ENCODE measurements at regions not wholly inside any gene's neighbourhood (a gene's known extent, or its start where the extent isn't known, plus 50 kb on each side); places are given as distances from the start of the nearest gene placed in this dataset.

GRCh38 chr5:167128581-167128980 lies 1162.9 kb upstream of the WWC1 start:
- no peak for DNase-seq
- TF ChIP-seq POLR2A (IDR thresholded peaks at IDR 0.05; ENCODE audit: low read length), result no peak
- no peak for TF ChIP-seq GATA1 (IDR thresholded peaks at IDR 0.05; ENCODE audit: low read depth, low read length)

GRCh38 chr5:167140548-167141291 lies 1150.7 kb upstream of the WWC1 start:
- TF ChIP-seq GATA1 (IDR thresholded peaks at IDR 0.05; ENCODE audit: low read depth, low read length) (no peak), POLR2A (IDR thresholded peaks at IDR 0.05; ENCODE audit: low read length) (no peak)
- DNase-seq, result no peak

- no peak for DNase-seq
- no peak for TF ChIP-seq GATA1 (IDR thresholded peaks at IDR 0.05; ENCODE audit: low read depth, low read length)
- TF ChIP-seq POLR2A (IDR thresholded peaks at IDR 0.05; ENCODE audit: low read length), result no peak
Observed at GRCh38 chr5:167143716-167144115, 1147.7 kb upstream of the WWC1 start.

GRCh38 chr5:167145841-167146240 lies 1145.6 kb upstream of the WWC1 start:
- TF ChIP-seq POLR2A (IDR thresholded peaks at IDR 0.05; ENCODE audit: low read length) (no peak), GATA1 (IDR thresholded peaks at IDR 0.05; ENCODE audit: low read depth, low read length) (no peak)
- no peak for DNase-seq

GRCh38 chr5:167147879-167148278 lies 1143.6 kb upstream of the WWC1 start:
- TF ChIP-seq POLR2A (IDR thresholded peaks at IDR 0.05; ENCODE audit: low read length), result no peak
- no peak for TF ChIP-seq GATA1 (IDR thresholded peaks at IDR 0.05; ENCODE audit: low read depth, low read length)
- no peak for DNase-seq

GRCh38 chr5:167150661-167151060 lies 1140.8 kb upstream of the WWC1 start:
- no peak for DNase-seq

GRCh38 chr5:167152561-167152960 lies 1138.9 kb upstream of the WWC1 start:
- DNase-seq, result no peak
- no peak for TF ChIP-seq POLR2A (IDR thresholded peaks at IDR 0.05; ENCODE audit: low read length)
- TF ChIP-seq GATA1 (IDR thresholded peaks at IDR 0.05; ENCODE audit: low read depth, low read length), result no peak

More at GRCh38 chr5:167150661-167151060, 1140.8 kb upstream of the WWC1 start:
- TF ChIP-seq POLR2A (IDR thresholded peaks at IDR 0.05; ENCODE audit: low read length) (no peak), GATA1 (IDR thresholded peaks at IDR 0.05; ENCODE audit: low read depth, low read length) (no peak)

GRCh38 chr5:167155387-167156005 lies 1135.9 kb upstream of the WWC1 start:
- TF ChIP-seq POLR2A (IDR thresholded peaks at IDR 0.05; ENCODE audit: low read length) (no peak), GATA1 (IDR thresholded peaks at IDR 0.05; ENCODE audit: low read depth, low read length) (no peak)
- no peak for DNase-seq

GRCh38 chr5:167156446-167156845 lies 1135.0 kb upstream of the WWC1 start:
- TF ChIP-seq POLR2A (IDR thresholded peaks at IDR 0.05; ENCODE audit: low read length) (no peak), GATA1 (IDR thresholded peaks at IDR 0.05; ENCODE audit: low read depth, low read length) (no peak)
- no peak for DNase-seq

GRCh38 chr5:167158588-167158987 lies 1132.9 kb upstream of the WWC1 start:
- TF ChIP-seq POLR2A (IDR thresholded peaks at IDR 0.05; ENCODE audit: low read length), result no peak
- no peak for TF ChIP-seq GATA1 (IDR thresholded peaks at IDR 0.05; ENCODE audit: low read depth, low read length)
- no peak for DNase-seq

- TF ChIP-seq GATA1 (IDR thresholded peaks at IDR 0.05; ENCODE audit: low read depth, low read length) (no peak), POLR2A (IDR thresholded peaks at IDR 0.05; ENCODE audit: low read length) (no peak)
- no peak for DNase-seq
Observed at GRCh38 chr5:167160388-167160787, 1131.1 kb upstream of the WWC1 start.

GRCh38 chr5:167166696-167167095 lies 1124.7 kb upstream of the WWC1 start:
- TF ChIP-seq POLR2A (IDR thresholded peaks at IDR 0.05; ENCODE audit: low read length), result no peak
- no peak for DNase-seq

GRCh38 chr5:167167191-167167795 lies 1124.2 kb upstream of the WWC1 start:
- DNase-seq, result no peak
- TF ChIP-seq GATA1 (IDR thresholded peaks at IDR 0.05; ENCODE audit: low read depth, low read length) (no peak), POLR2A (IDR thresholded peaks at IDR 0.05; ENCODE audit: low read length) (no peak)

GRCh38 chr5:167168971-167169370 lies 1122.5 kb upstream of the WWC1 start:
- no peak for TF ChIP-seq GATA1 (IDR thresholded peaks at IDR 0.05; ENCODE audit: low read depth, low read length)
- no peak for TF ChIP-seq POLR2A (IDR thresholded peaks at IDR 0.05; ENCODE audit: low read length)
- no peak for DNase-seq

- no peak for DNase-seq
- no peak for TF ChIP-seq GATA1 (IDR thresholded peaks at IDR 0.05; ENCODE audit: low read depth, low read length)
- TF ChIP-seq POLR2A (IDR thresholded peaks at IDR 0.05; ENCODE audit: low read length), result no peak
Observed at GRCh38 chr5:167171056-167171455, 1120.4 kb upstream of the WWC1 start.
